ENCODE measurements at regions not wholly inside any gene's neighbourhood (a gene's known extent, or its start where the extent isn't known, plus 50 kb on each side); places are given as distances from the start of the nearest gene placed in this dataset.

GRCh38 chrX:134163836-134164235 lies 73.1 kb upstream of the CCDC160 start:
- no peak for DNase-seq
- TF ChIP-seq POLR2A (IDR thresholded peaks at IDR 0.05), result no peak
- TF ChIP-seq, protein P1, sequence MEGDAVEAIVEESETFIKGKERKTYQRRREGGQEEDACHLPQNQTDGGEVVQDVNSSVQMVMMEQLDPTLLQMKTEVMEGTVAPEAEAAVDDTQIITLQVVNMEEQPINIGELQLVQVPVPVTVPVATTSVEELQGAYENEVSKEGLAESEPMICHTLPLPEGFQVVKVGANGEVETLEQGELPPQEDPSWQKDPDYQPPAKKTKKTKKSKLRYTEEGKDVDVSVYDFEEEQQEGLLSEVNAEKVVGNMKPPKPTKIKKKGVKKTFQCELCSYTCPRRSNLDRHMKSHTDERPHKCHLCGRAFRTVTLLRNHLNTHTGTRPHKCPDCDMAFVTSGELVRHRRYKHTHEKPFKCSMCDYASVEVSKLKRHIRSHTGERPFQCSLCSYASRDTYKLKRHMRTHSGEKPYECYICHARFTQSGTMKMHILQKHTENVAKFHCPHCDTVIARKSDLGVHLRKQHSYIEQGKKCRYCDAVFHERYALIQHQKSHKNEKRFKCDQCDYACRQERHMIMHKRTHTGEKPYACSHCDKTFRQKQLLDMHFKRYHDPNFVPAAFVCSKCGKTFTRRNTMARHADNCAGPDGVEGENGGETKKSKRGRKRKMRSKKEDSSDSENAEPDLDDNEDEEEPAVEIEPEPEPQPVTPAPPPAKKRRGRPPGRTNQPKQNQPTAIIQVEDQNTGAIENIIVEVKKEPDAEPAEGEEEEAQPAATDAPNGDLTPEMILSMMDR (IDR thresholded peaks at IDR 0.05), result no peak
- 83 to 87% methylated on average over 1 of the region's 1 CpG for WGBS, 2 donors
- no peaks in the 10 kb centered on the region for H3K36me3 ChIP-seq
- no peak overlapping the region for H3K27ac ChIP-seq
- H3K9me3 ChIP-seq, result no peaks in the 10 kb centered on the region
- H3K27me3 ChIP-seq, result no peaks in the 10 kb centered on the region
- H3K4me1 ChIP-seq, result no peaks in the 10 kb centered on the region
- intact Hi-C loops (cut with DNase I), result no loop called here
- no peak overlapping the region for H3K4me3 ChIP-seq (replicated peaks in 1 of 3)

- no peak overlapping the region for H3K4me3 ChIP-seq (replicated peaks in 1 of 3)
- no peaks in the 10 kb centered on the region for H3K9me3 ChIP-seq
- WGBS, 2 donors, result 89 to 91% methylated on average over 6 of the region's 6 CpGs
- intact Hi-C loops (cut with DNase I), result no loop called here
- H3K36me3 ChIP-seq, result no peaks in the 10 kb centered on the region
- no peak overlapping the region for H3K27ac ChIP-seq
- no peaks in the 10 kb centered on the region for H3K27me3 ChIP-seq
- TF ChIP-seq, protein P1 (IDR thresholded peaks at IDR 0.05), result no peak
- no peak for TF ChIP-seq POLR2A (IDR thresholded peaks at IDR 0.05)
- H3K4me1 ChIP-seq, result no peaks in the 10 kb centered on the region
- no peak for DNase-seq
Observed at GRCh38 chrX:134167591-134168203, 69.3 kb upstream of the CCDC160 start.

GRCh38 chrX:134171661-134172587 lies 65.1 kb upstream of the CCDC160 start:
- H3K27me3 ChIP-seq, result no peaks in the 10 kb centered on the region
- peak overlapping the region in 1 of 3 donors; percentile 27 for H3K4me3 ChIP-seq (replicated peaks in 1 of 3)
- DNase-seq, result peak; percentile 20 to 32
- H3K4me1 ChIP-seq, result peaks cover 0 to 4% of the 10 kb centered on the region in 2 donors
- WGBS, 2 donors, result 3 to 6% methylated on average over 30 of the region's 74 CpGs
- no peak overlapping the region for H3K27ac ChIP-seq
- TF ChIP-seq POLR2A (IDR thresholded peaks at IDR 0.05), result no peak
- TF ChIP-seq, protein P1 (IDR thresholded peaks at IDR 0.05), result no peak
- H3K9me3 ChIP-seq, result no peaks in the 10 kb centered on the region
- intact Hi-C loops (cut with DNase I), result no loop called here
- no peaks in the 10 kb centered on the region for H3K36me3 ChIP-seq

DNA sequence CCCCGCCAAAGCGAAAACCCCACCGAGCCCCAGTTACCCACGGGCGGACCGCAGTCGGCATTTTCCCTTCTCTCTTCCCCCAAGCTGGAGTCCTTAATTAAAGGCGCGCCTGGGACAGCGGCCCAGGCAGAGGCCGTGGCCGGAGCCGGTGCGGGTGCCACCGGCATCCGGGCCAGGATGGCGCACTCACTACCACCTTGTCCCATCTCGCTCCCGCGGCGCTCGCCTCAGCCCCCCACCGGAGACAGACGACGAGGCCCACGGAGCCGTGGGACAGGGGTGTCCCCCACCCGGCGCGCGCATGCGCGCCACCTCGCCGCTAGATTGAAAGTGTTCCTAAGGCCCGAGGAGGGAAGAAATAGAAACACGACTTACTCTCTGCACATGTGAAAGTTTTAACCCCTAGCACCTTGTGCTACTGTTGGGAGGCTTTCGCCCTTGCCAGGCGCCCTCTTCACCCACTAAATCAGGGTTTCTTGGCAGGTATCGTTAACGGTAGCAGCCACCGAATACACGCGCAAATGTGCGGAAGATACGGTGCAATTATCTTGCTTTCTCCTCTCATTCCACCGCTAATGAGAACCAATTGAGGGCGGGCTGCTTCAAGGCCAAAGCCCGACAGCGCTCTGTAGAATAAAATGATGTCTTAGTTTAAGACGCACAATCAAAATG lies 64.3 kb upstream of the CCDC160 start:
- intact Hi-C loops (cut with DNase I), result no loop called here

More for the DNA sequence above, 64.3 kb upstream of the CCDC160 start:
- Histone ChIP-seq H3K4me1 (peaks cover 0 to 4% of the 10 kb centered on the region in 2 donors), H3K9me3 (no peaks in the 10 kb centered on the region), H3K36me3 (no peaks in the 10 kb centered on the region), H3K27ac (no peak overlapping the region), H3K27me3 (no peaks in the 10 kb centered on the region), H3K4me3 (replicated peaks in 1 of 3) (peak overlapping the region in 2 of 3 donors; percentile 17 to 27)
- WGBS, 2 donors, result 1 to 2% methylated on average over 7 to 12 of the region's 51 CpGs
- TF ChIP-seq, protein P1 (IDR thresholded peaks at IDR 0.05), result no peak
- no peak for TF ChIP-seq POLR2A (IDR thresholded peaks at IDR 0.05)
- DNase-seq, result peak; percentile 13 to 16

All from thyroid gland (tissue), 4 donors.